Caco-2 (cell line): ENCODE measurements at regions not wholly inside any gene's neighbourhood (a gene's known extent, or its start where the extent isn't known, plus 50 kb on each side); places are given as distances from the start of the nearest gene placed in this dataset.

Source experiments
- BruUV-seq: library from RNA; stranded (reverse); fragments of 400-500 nt; replicated peaks from 2 replicates; lab custom pipeline; 2021; lab: Mats Ljungman, UMichigan
- CTCF ChIA-PET: fragments of 300-600 bp; sonication (Branson Sonifier 250); formaldehyde crosslinking; loops from one replicate; lab custom pipeline; 2022; ENCODE audit warnings: antibody characterized with exemption; lab: Charles Lee
- POLR2A ChIA-PET: fragments of 300-600 bp; sonication (Branson Sonifier 250); formaldehyde crosslinking; loops from one replicate; lab custom pipeline; 2022; ENCODE audit warnings: antibody characterized with exemption; lab: Charles Lee
- DNase-seq, 2 experiments: peaks; one replicate each; pipeline versions ENCODE4 v3.0.0 to v3.0.0-alpha.2; 2020 to 2022
- H3K27me3 ChIP-seq: replicated peaks from 2 replicates; pipeline ENCODE4 v1.6.0; 2011; ENCODE audit warnings: low read length; ENCODE audit not compliant: control insufficient read depth, insufficient read depth
- H3K36me3 ChIP-seq: 2 replicates; pipeline ENCODE4 v1.5.1; 2011; ENCODE audit warnings: low read length; ENCODE audit not compliant: control insufficient read depth, insufficient read depth
- H3K4me1 ChIP-seq: fragments of 250-450 bp; sonication (Bioruptor Pico); 2 replicates; pipeline ENCODE4 v1.5.1; 2020; ENCODE audit warnings: mild to moderate bottlenecking
- H3K4me3 ChIP-seq: 2 replicates; pipeline ENCODE4 v1.5.1; 2011; ENCODE audit warnings: low read depth, mild to moderate bottlenecking, control low read depth, low read length
- H3K9me3 ChIP-seq: fragments of 250-450 bp; sonication (Bioruptor Pico); 2 replicates; pipeline ENCODE4 v1.5.1; 2020; ENCODE audit warnings: mild to moderate bottlenecking, moderate library complexity
- H3K27ac Mint-ChIP-seq: one replicate; pipeline ENCODE4 v1.8.0; 2022; ENCODE audit warnings: mixed read lengths; ENCODE audit not compliant: unreplicated experiment
- H3K27me3 Mint-ChIP-seq: one replicate; pipeline ENCODE4 v1.8.0; 2022; ENCODE audit warnings: mixed read lengths; ENCODE audit not compliant: insufficient read depth, unreplicated experiment
- H3K36me3 Mint-ChIP-seq: one replicate; pipeline ENCODE4 v1.8.0; 2022; ENCODE audit warnings: mild to moderate bottlenecking, mixed read lengths; ENCODE audit not compliant: insufficient read depth, unreplicated experiment
- H3K4me1 Mint-ChIP-seq: one replicate; pipeline ENCODE4 v1.8.0; 2022; ENCODE audit warnings: low read depth, mixed read lengths; ENCODE audit not compliant: unreplicated experiment
- H3K4me3 Mint-ChIP-seq: one replicate; pipeline ENCODE4 v1.8.0; 2022; ENCODE audit warnings: mild to moderate bottlenecking, moderate library complexity, mixed read lengths; ENCODE audit not compliant: unreplicated experiment
- H3K9me3 Mint-ChIP-seq: one replicate; pipeline ENCODE4 v1.8.0; 2022; ENCODE audit warnings: mixed read lengths; ENCODE audit not compliant: unreplicated experiment
- CTCF ChIP-seq, 2 experiments: fragments of 200-600 bp in 1 of 2; IDR thresholded peaks; 1 replicate in 1 of 2; 2 replicates in 1 of 2; pipeline versions ENCODE4 v1.5.1 to v1.8.0; 2011 to 2022; ENCODE audit warnings: antibody characterized with exemption in 1 of 2, control low read depth in 1 of 2, inconsistent platforms in 1 of 2, low read depth in 1 of 2, low read length in 1 of 2, mild to moderate bottlenecking in 1 of 2, moderate library complexity in 1 of 2; ENCODE audit not compliant: insufficient read depth in 1 of 2, severe bottlenecking in 1 of 2, unreplicated experiment in 1 of 2
- intact Hi-C: fragments of 100-400 bp; cut with micrococcal nuclease; formaldehyde crosslinking; loops from one replicate; pipeline ENCODE4 v1.10.0; 2022; ENCODE audit not compliant: unreplicated experiment

DNA sequence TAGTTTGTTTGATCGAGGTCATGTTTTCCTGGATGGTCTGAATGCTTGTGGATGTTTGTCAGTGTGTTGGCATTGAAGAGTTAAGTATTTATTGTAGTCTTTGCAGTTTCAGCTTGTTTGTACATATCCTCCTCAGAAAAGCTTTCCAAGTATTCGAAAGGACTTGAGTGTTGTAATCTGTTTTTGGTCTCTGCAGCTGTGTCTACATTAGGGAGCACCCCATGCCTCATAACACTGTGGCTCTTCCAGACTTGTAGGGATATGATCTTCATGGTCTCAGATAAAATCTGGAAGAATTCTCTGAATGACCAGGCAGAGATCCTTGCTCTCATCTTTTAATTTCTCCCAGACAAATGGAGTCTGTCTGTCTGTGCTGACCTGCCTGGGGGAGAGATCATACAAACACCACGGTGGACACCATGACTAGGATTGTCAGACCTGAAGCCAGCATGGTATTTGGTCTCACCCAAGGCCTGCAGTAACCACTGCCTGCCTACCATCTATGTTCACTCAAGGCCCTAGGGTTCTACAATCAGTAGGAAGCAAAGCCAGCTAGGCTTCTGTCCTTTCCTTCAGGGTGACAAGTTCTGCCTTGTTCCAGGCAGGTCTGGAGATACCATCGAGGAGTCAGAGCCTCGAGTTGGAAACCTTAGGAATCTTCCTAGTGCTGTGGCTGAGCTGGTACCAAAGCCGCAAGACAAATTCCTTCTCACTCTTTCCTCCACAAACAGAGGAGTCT lies 114.7 kb upstream of the KHDRBS2 start:
- no peak for TF ChIP-seq CTCF (IDR thresholded peaks at IDR 0.05; ENCODE audit: insufficient read depth in 1 of 2, low read depth in 1 of 2, low read length in 1 of 2, severe bottlenecking in 1 of 2, unreplicated experiment in 1 of 2)
- Mint-ChIP-seq H3K9me3 (no peaks in the 10 kb centered on the region), H3K27ac (no peak overlapping the region), H3K27me3 (no peaks in the 10 kb centered on the region), H3K4me3 (no peak overlapping the region), H3K4me1 (no peaks in the 10 kb centered on the region), H3K36me3 (no peaks in the 10 kb centered on the region)
- CTCF ChIA-PET, result no interaction called here
- no TSS peak for BruUV-seq
- DNase-seq, result no peak
- Histone ChIP-seq H3K4me3 (no peak overlapping the region), H3K36me3 (no peaks in the 10 kb centered on the region), H3K27me3 (no peaks in the 10 kb centered on the region), H3K9me3 (no peaks in the 10 kb centered on the region), H3K4me1 (no peaks in the 10 kb centered on the region)
- POLR2A ChIA-PET, result no interaction called here
- intact Hi-C loops, result no loop called here

DNA sequence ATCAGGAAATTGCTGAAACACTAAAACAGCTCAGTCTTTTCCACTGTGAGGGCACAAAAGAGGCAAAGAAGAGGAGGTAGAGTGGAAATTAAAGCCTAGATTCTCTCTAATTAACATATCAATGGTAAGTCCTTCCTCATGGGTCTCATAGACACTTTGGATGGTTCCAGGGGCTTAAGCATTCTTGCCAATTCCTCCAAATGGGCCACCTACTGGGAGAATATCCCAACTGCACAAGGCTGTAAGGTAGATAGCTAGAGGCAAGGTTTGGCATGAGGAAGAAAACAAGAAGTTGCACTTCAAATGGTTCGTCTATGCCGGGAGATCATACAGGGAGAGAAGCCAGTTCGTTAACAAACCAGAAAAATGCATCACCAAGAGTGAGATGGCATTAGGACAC lies 107.6 kb upstream of the KHDRBS2 start:
- H3K27ac Mint-ChIP-seq, result no peak overlapping the region

DNA sequence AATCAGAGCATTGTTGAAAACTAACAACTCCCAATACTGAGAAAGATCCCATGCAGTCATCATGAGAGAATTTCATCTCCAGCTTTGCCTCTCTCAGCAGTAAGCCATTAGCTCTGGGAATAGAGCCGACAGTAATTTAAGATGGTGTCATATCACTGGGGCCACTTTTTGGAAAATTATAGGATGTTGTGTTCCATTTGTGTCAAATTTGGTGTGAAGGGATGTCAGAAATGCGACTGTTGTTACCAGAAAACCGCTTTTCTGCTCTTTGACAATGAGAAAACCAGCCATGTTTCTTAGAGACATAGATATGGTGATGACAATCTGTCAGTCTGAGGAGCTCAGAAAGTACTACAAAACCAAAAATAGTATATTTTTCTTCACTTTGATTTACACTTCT lies 106.3 kb upstream of the KHDRBS2 start:
- Mint-ChIP-seq H3K4me3 (no peak overlapping the region), H3K9me3 (no peaks in the 10 kb centered on the region), H3K27ac (no peak overlapping the region), H3K4me1 (no peaks in the 10 kb centered on the region), H3K27me3 (peaks cover 3% of the 10 kb centered on the region), H3K36me3 (no peaks in the 10 kb centered on the region)
- Histone ChIP-seq H3K9me3 (no peaks in the 10 kb centered on the region), H3K36me3 (no peaks in the 10 kb centered on the region), H3K27me3 (no peaks in the 10 kb centered on the region), H3K4me3 (no peak overlapping the region), H3K4me1 (no peaks in the 10 kb centered on the region)
- ChIA-PET POLR2A (no interaction called here), CTCF (no interaction called here)
- no TSS peak for BruUV-seq
- TF ChIP-seq CTCF (IDR thresholded peaks at IDR 0.05; ENCODE audit: insufficient read depth in 1 of 2, low read depth in 1 of 2, low read length in 1 of 2, severe bottlenecking in 1 of 2, unreplicated experiment in 1 of 2), result no peak
- DNase-seq, result no peak
- intact Hi-C loops, result no loop called here

More for the DNA sequence above, 107.6 kb upstream of the KHDRBS2 start:
- ChIA-PET CTCF (no interaction called here), POLR2A (no interaction called here)
- no peak for TF ChIP-seq CTCF (IDR thresholded peaks at IDR 0.05; ENCODE audit: insufficient read depth in 1 of 2, low read depth in 1 of 2, low read length in 1 of 2, severe bottlenecking in 1 of 2, unreplicated experiment in 1 of 2)
- H3K27me3 ChIP-seq, result no peaks in the 10 kb centered on the region
- H3K27me3 Mint-ChIP-seq, result no peaks in the 10 kb centered on the region
- no peaks in the 10 kb centered on the region for H3K36me3 Mint-ChIP-seq
- no peaks in the 10 kb centered on the region for H3K36me3 ChIP-seq
- H3K9me3 Mint-ChIP-seq, result no peaks in the 10 kb centered on the region
- no peaks in the 10 kb centered on the region for H3K4me1 ChIP-seq
- H3K9me3 ChIP-seq, result no peaks in the 10 kb centered on the region
- BruUV-seq, result no TSS peak
- no peak overlapping the region for H3K4me3 Mint-ChIP-seq
- H3K4me1 Mint-ChIP-seq, result no peaks in the 10 kb centered on the region
- intact Hi-C loops, result no loop called here
- DNase-seq, result no peak
- H3K4me3 ChIP-seq, result no peak overlapping the region
